ENCODE measurements at regions not wholly inside any gene's neighbourhood (a gene's known extent, or its start where the extent isn't known, plus 50 kb on each side); places are given as distances from the start of the nearest gene placed in this dataset.

DNA sequence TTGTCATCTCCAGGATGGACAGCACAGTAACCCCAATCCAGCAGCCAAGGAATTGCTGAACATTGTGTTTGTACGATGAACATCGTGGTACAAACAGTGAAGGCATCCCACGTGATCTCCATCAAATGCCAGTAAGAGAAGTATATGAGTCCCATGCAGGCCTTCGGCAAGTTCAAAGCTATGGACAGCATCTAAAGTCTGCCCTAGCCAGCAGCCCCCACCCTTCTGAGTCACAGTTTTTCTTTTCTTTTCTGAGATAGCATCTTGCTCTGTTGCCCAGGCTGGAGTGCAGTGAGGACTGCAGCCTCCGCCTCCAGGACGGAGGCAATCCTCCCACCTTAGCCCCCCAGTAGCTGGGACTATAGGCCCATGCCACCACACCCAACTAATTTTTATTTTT is 71.0 kb upstream of the SRD5A2 start:
- TF ChIP-seq, protein P1, sequence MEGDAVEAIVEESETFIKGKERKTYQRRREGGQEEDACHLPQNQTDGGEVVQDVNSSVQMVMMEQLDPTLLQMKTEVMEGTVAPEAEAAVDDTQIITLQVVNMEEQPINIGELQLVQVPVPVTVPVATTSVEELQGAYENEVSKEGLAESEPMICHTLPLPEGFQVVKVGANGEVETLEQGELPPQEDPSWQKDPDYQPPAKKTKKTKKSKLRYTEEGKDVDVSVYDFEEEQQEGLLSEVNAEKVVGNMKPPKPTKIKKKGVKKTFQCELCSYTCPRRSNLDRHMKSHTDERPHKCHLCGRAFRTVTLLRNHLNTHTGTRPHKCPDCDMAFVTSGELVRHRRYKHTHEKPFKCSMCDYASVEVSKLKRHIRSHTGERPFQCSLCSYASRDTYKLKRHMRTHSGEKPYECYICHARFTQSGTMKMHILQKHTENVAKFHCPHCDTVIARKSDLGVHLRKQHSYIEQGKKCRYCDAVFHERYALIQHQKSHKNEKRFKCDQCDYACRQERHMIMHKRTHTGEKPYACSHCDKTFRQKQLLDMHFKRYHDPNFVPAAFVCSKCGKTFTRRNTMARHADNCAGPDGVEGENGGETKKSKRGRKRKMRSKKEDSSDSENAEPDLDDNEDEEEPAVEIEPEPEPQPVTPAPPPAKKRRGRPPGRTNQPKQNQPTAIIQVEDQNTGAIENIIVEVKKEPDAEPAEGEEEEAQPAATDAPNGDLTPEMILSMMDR (conservative IDR thresholded peaks at IDR 0.05; ENCODE audit: low read depth in 2 of 2), result no peak
- TF ChIP-seq EZH2 (IDR thresholded peaks at IDR 0.05; ENCODE audit: low read depth, unreplicated experiment), result no peak
- TF ChIP-seq, protein P2, sequence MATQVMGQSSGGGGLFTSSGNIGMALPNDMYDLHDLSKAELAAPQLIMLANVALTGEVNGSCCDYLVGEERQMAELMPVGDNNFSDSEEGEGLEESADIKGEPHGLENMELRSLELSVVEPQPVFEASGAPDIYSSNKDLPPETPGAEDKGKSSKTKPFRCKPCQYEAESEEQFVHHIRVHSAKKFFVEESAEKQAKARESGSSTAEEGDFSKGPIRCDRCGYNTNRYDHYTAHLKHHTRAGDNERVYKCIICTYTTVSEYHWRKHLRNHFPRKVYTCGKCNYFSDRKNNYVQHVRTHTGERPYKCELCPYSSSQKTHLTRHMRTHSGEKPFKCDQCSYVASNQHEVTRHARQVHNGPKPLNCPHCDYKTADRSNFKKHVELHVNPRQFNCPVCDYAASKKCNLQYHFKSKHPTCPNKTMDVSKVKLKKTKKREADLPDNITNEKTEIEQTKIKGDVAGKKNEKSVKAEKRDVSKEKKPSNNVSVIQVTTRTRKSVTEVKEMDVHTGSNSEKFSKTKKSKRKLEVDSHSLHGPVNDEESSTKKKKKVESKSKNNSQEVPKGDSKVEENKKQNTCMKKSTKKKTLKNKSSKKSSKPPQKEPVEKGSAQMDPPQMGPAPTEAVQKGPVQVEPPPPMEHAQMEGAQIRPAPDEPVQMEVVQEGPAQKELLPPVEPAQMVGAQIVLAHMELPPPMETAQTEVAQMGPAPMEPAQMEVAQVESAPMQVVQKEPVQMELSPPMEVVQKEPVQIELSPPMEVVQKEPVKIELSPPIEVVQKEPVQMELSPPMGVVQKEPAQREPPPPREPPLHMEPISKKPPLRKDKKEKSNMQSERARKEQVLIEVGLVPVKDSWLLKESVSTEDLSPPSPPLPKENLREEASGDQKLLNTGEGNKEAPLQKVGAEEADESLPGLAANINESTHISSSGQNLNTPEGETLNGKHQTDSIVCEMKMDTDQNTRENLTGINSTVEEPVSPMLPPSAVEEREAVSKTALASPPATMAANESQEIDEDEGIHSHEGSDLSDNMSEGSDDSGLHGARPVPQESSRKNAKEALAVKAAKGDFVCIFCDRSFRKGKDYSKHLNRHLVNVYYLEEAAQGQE (IDR thresholded peaks at IDR 0.05; ENCODE audit: unreplicated experiment), result no peak
- TF ChIP-seq CREB1 (CRISPR knock-in tag; IDR thresholded peaks at IDR 0.05; ENCODE audit: low read depth), result no peak
